Upper lobe of left lung (tissue), 6 donors: ENCODE measurements at regions not wholly inside any gene's neighbourhood (a gene's known extent, or its start where the extent isn't known, plus 50 kb on each side); places are given as distances from the start of the nearest gene placed in this dataset.

Experiments
- ATAC-seq, 2 donors: fragments of 200-7000 bp; cut with Tn5 transposase; one replicate each; pipeline ENCODE4 v1.9.1; 2022; ENCODE audit warnings: mild to moderate bottlenecking in 2 of 2, moderate library complexity in 2 of 2; ENCODE audit not compliant: low FRiP score in 2 of 2
- DNase-seq, 2 donors: peaks; one replicate each; pipeline ENCODE4 v3.0.0-alpha.2; 2019 to 2020
- H3K27ac ChIP-seq, 4 donors: fragments of 200-600 bp; sonication (generic); one replicate each; pipeline ENCODE4 v1.5.1; 2016 to 2019
- H3K27me3 ChIP-seq, 4 donors: fragments of 200-600 bp; sonication (generic); one replicate each; pipeline ENCODE4 v1.5.1; 2017 to 2019
- H3K36me3 ChIP-seq, 4 donors: fragments of 200-600 bp; sonication (generic); one replicate each; pipeline ENCODE4 v1.5.1; 2016 to 2019
- H3K4me1 ChIP-seq, 4 donors: fragments of 200-600 bp; sonication (generic); one replicate each; pipeline ENCODE4 v1.5.1; 2018 to 2019
- H3K4me3 ChIP-seq, 4 donors: fragments of 200-600 bp; sonication (generic); one replicate each; pipeline ENCODE4 v1.5.1; 2017 to 2019; ENCODE audit warnings: mild to moderate bottlenecking in 2 of 4, moderate library complexity in 1 of 4
- H3K9me3 ChIP-seq, 4 donors: fragments of 200-600 bp; sonication (generic); one replicate each; pipeline ENCODE4 v1.5.1; 2018 to 2019
- EP300 ChIP-seq, 4 donors: sonication (generic); formaldehyde crosslinking; IDR thresholded peaks; one replicate each; pipeline ENCODE4 v1.5.1; 2017; ENCODE audit warnings: antibody characterized with exemption in 4 of 4, control low read depth in 2 of 4
- POLR2A ChIP-seq, 4 donors: fragments of 450-650 bp; IDR thresholded peaks; one replicate each; pipeline ENCODE4 v1.5.1; 2016 to 2017; ENCODE audit warnings: antibody characterized with exemption in 4 of 4, mild to moderate bottlenecking in 2 of 4
- POLR2AphosphoS5 ChIP-seq, 2 donors: sonication (generic); formaldehyde crosslinking; IDR thresholded peaks; one replicate each; pipeline ENCODE4 v1.5.1; 2017; ENCODE audit warnings: antibody characterized with exemption in 2 of 2
- WGBS, 2 donors: methylation state at CpG; one replicate each; pipeline ENCODE4 v1.1.5; 2017 to 2018; 5-methylcytosine and 5-hydroxymethylcytosine counted together
- TF ChIP-seq, protein P1 (sequence below), 6 experiments: fragments of 450-650 bp in 4 of 6; fragments of 200-600 bp in 2 of 6; sonication (generic) in 2 of 6; IDR thresholded peaks; one replicate each; pipeline ENCODE4 v1.5.1; 2016 to 2019; ENCODE audit warnings: antibody characterized with exemption in 6 of 6
- donor health status: DM: no; HTN: no; CAD: no; lungs with moderate emphysema.
- donor health status: DM: no; HTN: yes; CAD: no; lungs with severe emphysema.

- H3K36me3 ChIP-seq: no peaks in the 10 kb centered on the region
- no peak for TF ChIP-seq POLR2AphosphoS5 (IDR thresholded peaks at IDR 0.05)
- 75 to 76% methylated on average over 1 of the region's 1 CpG for WGBS, 2 donors
Measured at GRCh38 chr2:212728717-212729116, 190.1 kb upstream of the ERBB4 start.

DNA sequence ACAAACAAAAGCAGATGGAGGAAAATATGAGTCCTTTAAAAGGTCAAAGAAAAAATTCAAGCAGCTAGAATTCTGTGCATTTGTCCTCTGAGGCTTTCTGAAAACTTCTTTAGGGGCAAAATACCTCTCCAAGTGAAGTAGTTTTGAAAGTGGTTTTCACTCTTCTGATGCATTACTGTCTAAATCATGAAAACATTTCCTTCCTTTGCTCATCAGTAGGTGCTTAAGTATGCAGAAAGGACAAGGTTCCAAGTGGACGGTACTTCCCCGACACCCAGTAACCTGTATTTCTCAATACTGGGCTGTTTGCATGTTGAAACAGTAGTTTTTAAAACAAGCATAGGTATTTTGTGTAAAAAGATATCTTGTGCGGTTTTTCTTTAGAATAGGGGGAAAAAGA, 189.1 kb upstream of the ERBB4 start:
- no peak for ATAC-seq
- no peak for DNase-seq
- H3K27me3 ChIP-seq: no peaks in the 10 kb centered on the region
- no peaks in the 10 kb centered on the region for H3K36me3 ChIP-seq
- WGBS, 2 donors: 50 to 72% methylated on average over 3 of the region's 3 CpGs
- no peaks in the 10 kb centered on the region for H3K4me1 ChIP-seq
- H3K9me3 ChIP-seq: no peaks in the 10 kb centered on the region
- TF ChIP-seq, protein P1, sequence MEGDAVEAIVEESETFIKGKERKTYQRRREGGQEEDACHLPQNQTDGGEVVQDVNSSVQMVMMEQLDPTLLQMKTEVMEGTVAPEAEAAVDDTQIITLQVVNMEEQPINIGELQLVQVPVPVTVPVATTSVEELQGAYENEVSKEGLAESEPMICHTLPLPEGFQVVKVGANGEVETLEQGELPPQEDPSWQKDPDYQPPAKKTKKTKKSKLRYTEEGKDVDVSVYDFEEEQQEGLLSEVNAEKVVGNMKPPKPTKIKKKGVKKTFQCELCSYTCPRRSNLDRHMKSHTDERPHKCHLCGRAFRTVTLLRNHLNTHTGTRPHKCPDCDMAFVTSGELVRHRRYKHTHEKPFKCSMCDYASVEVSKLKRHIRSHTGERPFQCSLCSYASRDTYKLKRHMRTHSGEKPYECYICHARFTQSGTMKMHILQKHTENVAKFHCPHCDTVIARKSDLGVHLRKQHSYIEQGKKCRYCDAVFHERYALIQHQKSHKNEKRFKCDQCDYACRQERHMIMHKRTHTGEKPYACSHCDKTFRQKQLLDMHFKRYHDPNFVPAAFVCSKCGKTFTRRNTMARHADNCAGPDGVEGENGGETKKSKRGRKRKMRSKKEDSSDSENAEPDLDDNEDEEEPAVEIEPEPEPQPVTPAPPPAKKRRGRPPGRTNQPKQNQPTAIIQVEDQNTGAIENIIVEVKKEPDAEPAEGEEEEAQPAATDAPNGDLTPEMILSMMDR (IDR thresholded peaks at IDR 0.05): no peak
- TF ChIP-seq POLR2AphosphoS5 (IDR thresholded peaks at IDR 0.05): no peak
- no peak for TF ChIP-seq EP300 (IDR thresholded peaks at IDR 0.05)
- no peak for TF ChIP-seq POLR2A (IDR thresholded peaks at IDR 0.05)
- no peak overlapping the region for H3K27ac ChIP-seq
- no peak overlapping the region for H3K4me3 ChIP-seq

More at GRCh38 chr2:212728717-212729116, 190.1 kb upstream of the ERBB4 start:
- Histone ChIP-seq H3K9me3 (no peaks in the 10 kb centered on the region), H3K27me3 (no peaks in the 10 kb centered on the region), H3K27ac (no peak overlapping the region), H3K4me1 (no peaks in the 10 kb centered on the region), H3K4me3 (no peak overlapping the region)
- no peak for ATAC-seq
- no peak for DNase-seq

DNA sequence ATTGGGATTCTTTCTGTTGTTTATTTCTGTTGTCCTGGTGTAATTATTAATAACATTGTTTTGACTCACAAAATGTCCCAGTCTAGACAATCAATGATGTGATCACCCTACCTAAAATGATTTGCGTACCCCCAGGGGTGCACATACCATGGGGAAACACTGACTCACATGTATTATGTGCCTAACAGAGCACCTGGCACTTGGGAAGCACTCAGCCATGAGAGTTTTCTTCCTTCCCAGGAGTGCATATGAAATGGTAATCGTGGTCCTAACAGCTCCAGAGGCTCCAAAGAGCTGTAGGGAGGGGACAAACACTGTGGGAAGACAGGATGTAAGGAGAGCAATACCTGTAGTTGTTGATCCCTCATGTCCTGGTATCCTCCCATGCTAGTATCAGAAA, 187.8 kb upstream of the ERBB4 start:
- 68 to 80% methylated on average over 2 of the region's 2 CpGs for WGBS, 2 donors
- Histone ChIP-seq H3K9me3 (no peaks in the 10 kb centered on the region), H3K36me3 (no peaks in the 10 kb centered on the region), H3K27ac (no peak overlapping the region), H3K4me1 (no peaks in the 10 kb centered on the region), H3K27me3 (no peaks in the 10 kb centered on the region), H3K4me3 (no peak overlapping the region)
- DNase-seq: no peak
- ATAC-seq: no peak
- TF ChIP-seq POLR2A (IDR thresholded peaks at IDR 0.05) (no peak), POLR2AphosphoS5 (IDR thresholded peaks at IDR 0.05) (no peak), EP300 (IDR thresholded peaks at IDR 0.05) (no peak)
- TF ChIP-seq, protein P1 (IDR thresholded peaks at IDR 0.05): no peak

- ATAC-seq: no peak
- Histone ChIP-seq H3K27ac (no peak overlapping the region), H3K27me3 (no peaks in the 10 kb centered on the region), H3K9me3 (no peaks in the 10 kb centered on the region), H3K4me1 (no peaks in the 10 kb centered on the region), H3K36me3 (no peaks in the 10 kb centered on the region), H3K4me3 (no peak overlapping the region)
- 68 to 73% methylated on average over 4 of the region's 4 CpGs for WGBS, 2 donors
- TF ChIP-seq, protein P1 (IDR thresholded peaks at IDR 0.05): no peak
- TF ChIP-seq POLR2A (IDR thresholded peaks at IDR 0.05): no peak
- no peak for TF ChIP-seq EP300 (IDR thresholded peaks at IDR 0.05)
- TF ChIP-seq POLR2AphosphoS5 (IDR thresholded peaks at IDR 0.05): no peak
- DNase-seq: no peak
Measured at GRCh38 chr2:212725180-212725579, 186.6 kb upstream of the ERBB4 start.

DNA sequence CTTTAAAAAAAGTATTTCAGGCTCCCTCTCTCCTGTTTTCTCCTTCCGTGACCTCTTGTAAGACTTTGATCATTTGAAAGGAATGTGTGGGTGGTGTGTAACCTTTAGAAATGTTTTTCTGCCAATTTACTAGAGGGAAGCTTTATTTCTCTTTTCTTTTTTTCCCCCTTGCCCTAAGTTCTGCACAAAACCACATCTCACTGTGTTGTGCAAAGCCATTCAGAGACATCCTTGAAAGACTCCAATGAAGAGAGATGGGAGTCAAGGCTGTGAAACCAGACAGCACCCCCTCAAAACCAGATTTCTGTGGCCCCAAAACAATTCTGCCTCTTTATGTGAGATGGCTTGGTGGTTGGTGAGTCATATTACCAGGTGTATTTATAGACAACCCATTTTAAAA, 184.6 kb upstream of the ERBB4 start:
- TF ChIP-seq POLR2A (IDR thresholded peaks at IDR 0.05) (no peak), EP300 (IDR thresholded peaks at IDR 0.05) (no peak), POLR2AphosphoS5 (IDR thresholded peaks at IDR 0.05) (no peak)
- TF ChIP-seq, protein P1 (IDR thresholded peaks at IDR 0.05): no peak
- DNase-seq (no peak), ATAC-seq (no peak)
- 65 to 81% methylated on average over 1 of the region's 1 CpG for WGBS, 2 donors
- H3K4me3 ChIP-seq: no peak overlapping the region
- H3K36me3 ChIP-seq: no peaks in the 10 kb centered on the region
- H3K4me1 ChIP-seq: no peaks in the 10 kb centered on the region
- no peaks in the 10 kb centered on the region for H3K9me3 ChIP-seq
- no peak overlapping the region for H3K27ac ChIP-seq
- H3K27me3 ChIP-seq: no peaks in the 10 kb centered on the region
